ENCODE measurements at regions not wholly inside any gene's neighbourhood (a gene's known extent, or its start where the extent isn't known, plus 50 kb on each side); places are given as distances from the start of the nearest gene placed in this dataset.
"Not testable (repeated sequence)": the region's sequence is repeated elsewhere in the genome, so short reads cannot be mapped to it uniquely, and the experiment has no call there.

DNA sequence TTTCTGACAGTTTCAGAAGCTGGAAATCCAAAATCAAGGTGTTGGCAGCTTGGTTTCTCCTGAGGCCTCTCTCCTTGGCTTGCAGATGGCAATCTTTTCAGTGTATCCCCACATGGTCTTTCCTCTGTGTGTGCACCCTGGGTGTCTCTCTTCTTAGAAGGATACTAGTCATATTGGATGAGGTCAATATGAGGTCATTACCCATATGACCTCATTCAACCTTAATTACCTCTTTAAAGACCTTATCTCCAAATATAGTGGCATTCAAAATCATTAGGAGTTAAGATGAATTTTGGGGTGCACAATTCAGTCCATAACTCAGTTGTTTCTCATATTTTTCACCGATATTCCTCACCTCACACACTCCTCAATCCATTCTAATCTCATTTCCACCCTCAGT is 92.4 kb upstream of the TGM3 start:
- DNase-seq (ENCODE audit: low read depth in 2 of 2): no peak

DNA sequence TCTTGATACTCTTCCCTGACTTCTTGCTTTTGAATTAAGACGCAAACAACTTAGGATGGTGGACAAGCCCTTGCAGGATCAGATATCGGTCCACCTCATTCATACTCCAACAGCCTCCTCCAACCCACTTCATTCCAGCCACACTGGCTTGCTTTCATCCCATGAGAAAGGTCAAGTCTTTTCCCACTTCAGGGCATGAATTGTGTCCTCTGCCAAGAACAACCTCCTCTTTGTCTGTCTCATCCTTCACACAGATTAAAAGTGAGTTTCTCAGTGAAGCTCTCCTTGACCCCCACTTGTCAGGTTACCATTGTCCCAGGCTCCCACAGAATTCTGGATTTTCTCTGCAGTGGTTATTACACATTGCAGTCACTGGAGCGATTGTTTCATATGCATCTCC is 91.8 kb upstream of the TGM3 start:
- no peak for DNase-seq (ENCODE audit: low read depth in 2 of 2)

DNA sequence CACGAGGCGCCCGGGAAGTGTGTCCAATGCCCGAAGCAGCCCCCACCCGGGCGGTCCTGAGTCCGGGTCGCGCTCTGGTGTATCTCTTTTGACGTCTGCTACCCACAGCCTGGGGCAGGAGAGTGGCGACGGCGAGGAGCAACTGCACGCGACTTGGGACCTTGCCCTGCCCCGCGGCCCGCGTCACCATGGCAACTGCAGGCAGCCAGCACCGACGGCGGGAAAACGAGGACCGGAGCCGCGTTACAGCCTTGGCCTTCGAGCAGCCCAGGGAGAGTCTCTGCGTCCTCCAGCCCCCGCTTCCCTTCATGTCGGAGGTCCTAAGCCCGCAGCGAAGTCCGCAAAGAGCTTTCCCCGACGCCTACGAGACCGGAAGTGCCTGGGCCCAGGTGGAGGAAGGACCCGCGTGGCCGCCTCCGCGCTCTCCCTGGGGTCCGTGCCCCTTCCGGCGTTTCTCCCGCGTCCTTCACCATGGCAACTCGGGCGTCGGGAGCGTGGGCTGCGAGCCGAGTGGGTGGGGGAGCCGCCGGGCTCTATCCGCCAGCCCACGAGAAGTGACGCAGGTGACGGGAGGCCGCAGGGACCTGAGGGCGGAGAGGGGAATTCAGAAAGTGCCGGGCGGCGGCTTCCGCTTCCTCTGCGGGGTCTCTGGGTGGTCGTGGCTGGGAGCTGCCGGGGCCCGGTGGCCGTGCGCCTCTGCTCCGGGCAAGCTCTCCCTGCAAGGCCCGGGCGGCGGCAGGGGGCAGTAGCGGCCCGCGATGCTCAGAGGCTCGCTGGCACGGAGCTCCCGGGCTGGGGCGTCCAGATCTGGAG is 88.6 kb upstream of the TGM3 start:
- peak; percentile 71 to 76 for DNase-seq (ENCODE audit: low read depth in 2 of 2)

DNA sequence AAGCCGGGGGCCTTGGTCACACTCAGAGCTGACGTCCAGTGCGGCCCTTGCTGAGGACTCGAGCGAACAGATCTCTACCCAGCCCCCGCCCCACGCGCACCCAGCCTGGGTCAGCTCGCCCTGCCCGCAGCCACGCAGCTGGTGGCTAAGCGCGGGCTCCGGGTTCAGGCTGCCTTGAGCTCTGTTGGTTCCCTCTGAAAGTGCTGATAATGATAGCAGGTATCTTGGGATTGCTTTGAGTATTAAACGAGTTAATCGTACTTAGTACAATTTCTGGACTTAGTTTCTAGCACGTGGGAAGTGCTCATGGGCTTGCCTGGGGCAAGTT is 88.1 kb upstream of the TGM3 start:
- no peak for DNase-seq (ENCODE audit: low read depth in 2 of 2)

DNA sequence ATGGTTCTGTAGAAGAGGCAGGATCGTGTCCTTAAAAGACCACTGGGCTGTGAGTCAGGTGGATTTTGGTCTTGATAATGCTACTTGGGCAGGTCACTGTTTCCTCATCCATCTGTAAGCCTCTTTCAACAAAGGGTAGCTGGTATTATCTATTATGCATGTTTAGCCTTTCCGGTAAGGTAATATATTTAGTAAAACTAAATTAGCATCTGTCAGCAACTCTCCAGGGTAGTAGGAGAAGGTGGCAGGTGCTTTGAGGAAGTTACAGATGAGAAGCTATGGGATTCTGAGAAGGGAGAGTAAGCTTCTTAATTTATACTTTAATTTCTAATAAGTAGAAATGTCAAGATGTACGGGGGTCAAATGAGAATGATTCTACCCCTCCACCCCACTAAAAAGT is 86.9 kb upstream of the TGM3 start:
- no peak for DNase-seq (ENCODE audit: low read depth in 2 of 2)

DNA sequence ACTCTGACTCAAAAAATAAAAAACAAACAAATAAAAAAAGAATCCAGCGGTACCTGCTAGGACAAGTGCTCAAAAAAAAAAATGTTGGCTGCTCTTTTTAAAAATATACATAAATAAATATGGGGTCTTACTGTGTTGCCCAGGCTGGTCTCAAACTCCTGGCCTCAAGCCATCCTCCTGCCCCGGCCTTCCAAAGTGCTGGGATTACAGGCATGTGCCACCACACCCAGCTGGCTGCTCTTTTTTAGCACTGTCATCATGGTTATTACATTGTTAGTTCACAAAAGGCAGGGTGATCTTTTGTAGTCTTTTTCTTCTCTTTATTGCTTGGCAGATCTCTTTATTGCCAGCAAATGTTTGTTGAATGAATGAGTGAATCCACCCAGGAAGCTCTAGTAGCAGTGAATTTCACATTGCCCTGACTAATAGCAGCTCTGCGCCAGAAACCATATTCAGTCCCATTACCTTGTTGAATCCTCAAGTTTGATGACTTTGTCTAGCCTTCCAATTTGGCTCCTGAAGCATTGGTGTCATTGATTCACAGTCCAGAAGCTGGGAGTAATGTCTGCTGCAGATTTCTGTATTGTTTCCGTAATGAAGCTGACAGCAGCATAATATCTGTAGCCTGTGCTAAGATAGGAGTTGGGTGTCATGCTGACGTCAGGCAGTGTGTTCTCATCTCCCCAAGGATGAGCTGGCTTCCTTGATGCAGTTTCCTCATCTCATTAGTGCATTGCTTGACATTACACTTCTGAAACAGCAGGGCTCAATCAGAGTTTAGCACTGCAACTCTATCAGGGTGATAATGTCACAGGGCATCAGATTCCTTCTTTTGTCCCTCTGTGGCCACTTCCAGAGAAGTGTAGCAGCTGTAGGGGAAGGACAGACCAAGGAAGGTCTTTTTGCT is 84.9 kb upstream of the TGM3 start:
- DNase-seq (ENCODE audit: low read depth in 2 of 2): no peak

DNA sequence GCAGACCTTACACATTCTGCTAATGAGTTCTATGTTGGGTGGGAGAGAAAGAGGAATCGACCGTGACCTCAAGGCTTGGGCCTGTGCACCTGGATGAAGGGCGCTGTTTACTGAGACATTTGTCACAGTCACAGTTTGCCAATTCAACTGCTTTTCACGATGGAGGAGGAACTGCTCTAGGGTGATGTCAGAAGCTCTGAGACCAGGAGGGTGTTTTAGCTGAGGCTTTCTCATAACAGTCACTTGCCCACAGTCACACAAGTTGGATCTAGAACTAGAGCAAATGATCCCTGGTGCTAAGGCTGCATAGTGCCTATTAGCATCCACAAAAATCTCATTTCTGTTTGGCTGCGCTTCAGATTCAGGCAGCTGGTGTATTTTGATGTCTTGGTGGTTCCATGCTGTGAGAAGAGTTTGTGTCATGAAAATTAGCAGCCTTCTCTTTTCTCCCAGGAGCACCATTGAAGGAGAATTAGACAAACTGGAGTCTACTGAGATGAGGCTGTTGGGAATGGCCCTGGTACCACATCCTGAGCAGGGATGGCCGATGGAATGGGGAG is 83.3 kb upstream of the TGM3 start:
- DNase-seq (ENCODE audit: low read depth in 2 of 2): no peak

DNA sequence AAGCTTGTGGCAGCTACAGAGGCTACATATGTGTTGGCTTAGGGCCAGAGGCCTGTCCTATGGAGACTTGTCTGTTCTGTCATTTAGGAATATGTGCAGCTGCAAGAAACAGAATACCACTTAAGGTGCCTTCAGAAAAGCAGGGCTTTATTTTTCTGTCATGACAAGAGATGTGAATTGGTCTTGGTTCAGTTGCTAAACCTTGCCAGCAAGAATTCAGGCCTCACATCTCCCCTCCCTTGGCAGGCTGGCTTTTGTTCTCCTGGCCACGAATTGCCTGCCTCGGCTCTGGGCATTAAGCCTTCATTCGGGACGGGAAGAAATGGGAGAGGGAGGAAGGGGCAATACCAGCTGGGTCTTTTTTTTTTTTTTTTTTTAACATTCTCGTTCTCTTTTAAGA is 82.4 kb upstream of the TGM3 start:
- DNase-seq (ENCODE audit: low read depth in 2 of 2): no peak

DNA sequence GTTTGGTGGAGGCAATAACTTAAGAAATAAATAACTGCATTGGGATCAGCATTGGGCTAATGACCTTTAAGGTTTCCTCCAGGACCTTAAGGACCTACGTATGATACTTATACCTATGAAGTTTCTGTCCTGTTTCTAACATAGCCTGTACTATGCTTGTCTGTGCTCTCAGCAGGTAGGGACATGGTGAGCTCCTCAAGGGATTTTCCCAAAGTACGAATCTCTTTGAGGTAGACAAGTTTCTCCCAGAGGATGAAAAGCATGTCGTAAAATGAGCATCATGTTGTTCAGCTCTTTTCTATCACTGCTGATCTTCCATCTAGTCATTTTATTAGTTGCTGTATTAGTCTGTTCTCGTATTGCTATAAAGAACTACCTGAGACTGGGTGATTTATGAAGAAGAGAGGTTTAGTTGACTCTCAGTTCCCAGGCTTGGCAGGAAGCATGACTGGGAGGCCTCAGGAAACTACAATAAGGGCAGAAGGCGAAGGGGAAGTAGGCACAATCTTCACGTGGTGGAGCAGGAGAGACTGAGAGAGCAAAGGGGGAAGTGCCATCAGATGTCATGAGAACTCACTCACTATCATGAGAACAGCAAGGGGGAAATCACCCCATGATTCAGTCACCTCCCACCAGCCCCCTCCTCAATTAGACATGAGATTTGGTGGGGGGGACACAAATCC is 77.8 kb upstream of the TGM3 start:
- DNase-seq (ENCODE audit: low read depth in 2 of 2): peak in 1 of 2 donors; percentile 5

DNA sequence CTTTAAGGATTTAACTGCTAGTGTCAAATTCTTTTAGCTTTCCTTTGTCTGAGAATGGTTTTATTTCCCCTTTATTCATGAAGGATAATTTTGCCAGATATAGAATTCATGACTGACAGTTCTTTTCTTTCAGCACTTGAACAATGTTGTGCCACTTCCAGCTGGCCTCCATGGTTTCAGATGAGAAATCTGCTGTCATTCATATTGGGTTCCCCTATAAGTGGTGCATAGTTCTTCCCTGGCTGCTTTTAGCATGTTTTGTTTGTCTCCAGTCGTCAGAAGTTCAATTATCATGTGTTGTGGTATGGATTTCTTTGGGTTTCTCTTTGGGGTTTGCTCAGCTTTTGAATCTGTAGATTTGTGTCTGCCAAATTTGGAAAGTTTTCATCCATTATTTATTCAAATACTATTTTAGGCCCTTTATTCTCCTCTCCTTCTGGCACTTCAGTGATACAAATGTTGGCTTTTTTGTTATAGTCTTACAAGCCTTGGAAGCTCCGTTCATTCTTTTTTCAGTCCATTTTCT is 76.3 kb upstream of the TGM3 start:
- no peak for DNase-seq (ENCODE audit: low read depth in 2 of 2)

DNA sequence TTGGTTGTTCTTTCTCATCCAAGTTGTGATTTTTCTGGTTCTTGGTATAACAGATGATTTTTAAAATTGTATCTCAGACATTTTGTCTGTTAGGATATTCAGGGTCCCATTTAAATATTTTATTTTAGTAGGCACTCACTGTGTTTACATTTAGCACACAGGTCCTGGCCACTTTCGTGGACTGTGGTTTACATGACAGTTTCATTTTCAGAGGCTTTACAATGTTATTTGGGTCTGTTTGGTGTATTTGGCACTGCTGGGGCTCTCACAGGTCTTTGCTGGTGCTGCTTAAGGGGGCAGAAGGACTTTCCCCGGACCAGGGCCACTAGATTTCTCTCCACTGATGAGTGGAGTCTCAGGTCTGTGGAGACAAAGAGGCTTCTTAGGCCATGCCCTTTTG is 75.5 kb upstream of the TGM3 start:
- no peak for DNase-seq (ENCODE audit: low read depth in 2 of 2)

DNA sequence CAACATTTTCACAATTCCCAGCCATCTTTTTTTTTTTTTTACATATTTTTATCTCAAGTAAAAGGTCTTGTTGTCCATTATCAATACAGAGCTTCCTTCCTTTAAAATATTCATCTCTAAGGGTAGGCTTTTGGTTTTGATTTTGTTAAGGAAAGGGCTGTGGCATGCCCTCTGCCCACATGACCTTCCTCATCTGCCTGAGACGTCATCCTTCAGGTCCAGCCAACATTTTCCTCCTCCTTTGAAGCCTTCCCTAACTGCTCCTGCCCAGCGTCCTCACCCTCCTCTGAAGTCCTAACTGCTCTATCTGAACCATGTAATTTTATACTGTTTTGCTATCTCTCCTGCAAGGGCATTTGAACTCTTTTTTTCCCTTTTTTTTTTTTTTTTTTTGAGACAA is 73.9 kb upstream of the TGM3 start:
- no peak for DNase-seq (ENCODE audit: low read depth in 2 of 2)

DNA sequence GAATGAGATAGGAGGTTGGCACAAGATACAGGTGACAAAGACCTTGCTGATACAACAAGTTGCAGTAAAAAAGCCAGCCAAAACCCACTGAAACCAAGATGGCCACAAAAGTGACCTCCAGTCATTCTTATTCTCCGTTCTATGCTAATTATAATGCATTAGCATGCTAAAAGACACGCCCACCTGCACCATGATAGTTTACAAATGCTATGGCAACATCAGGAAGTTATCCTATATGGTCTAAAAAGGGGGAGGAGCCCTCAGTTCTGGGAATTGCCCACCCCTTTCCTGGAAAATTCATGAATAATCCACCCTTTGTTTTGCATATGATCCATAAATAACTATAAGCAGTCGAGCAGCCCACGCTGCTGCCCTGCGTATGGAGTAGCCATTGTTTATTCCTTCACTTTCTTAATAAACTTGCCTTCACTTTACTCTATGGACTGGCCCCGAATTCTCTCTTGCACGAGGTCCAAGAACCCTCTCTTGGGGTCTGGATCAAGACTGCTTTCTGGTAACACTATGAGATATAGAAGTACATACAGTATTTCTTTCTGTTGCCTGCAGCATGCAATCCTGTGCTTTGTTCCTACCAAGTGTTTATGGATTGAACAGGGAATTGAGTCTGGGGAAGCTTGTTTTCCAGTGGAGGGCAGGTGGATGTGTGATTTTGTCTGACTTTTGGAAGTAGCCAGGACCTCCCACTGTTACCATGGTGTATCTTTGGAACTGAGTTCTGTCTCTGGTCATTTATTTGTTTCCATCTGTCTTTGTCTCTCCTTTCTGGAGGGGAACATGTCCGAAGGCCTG is 72.0 kb upstream of the TGM3 start:
- DNase-seq (ENCODE audit: low read depth in 2 of 2): no peak

DNA sequence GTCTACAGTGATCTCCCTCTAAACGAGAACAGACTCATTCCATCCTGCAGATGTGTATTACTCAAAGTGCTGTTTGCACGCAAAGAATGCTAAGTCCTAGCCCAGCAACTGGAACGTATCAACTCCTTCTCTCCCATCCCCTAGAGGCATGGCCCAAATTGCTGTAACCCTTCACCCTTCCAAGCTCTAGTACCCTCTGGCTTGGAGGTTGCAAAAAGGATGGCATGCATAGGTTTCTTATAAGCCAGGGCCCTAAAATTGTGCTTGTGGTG is 71.5 kb upstream of the TGM3 start:
- DNase-seq (ENCODE audit: low read depth in 2 of 2): no peak

DNA sequence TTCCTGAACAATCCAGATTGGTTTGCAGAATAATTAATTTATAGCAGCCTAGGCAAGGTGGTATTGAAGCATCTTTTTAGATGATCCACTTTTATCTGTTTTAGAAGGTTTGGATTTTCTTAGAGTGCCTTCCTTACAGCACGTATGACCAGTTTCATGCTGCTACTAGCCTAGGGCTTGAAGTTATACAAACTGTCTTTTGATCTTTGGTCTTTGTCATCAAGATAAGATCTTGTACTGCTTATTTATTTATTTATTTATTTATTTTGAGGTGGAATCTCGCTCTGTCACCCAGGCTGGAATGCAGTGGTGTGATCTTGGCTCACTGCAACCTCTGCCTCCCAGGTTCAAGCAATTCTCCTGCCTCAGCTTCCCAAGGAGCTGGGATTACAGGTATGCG is 68.5 kb upstream of the TGM3 start:
- DNase-seq (ENCODE audit: low read depth in 2 of 2): not testable (repeated sequence)

DNA sequence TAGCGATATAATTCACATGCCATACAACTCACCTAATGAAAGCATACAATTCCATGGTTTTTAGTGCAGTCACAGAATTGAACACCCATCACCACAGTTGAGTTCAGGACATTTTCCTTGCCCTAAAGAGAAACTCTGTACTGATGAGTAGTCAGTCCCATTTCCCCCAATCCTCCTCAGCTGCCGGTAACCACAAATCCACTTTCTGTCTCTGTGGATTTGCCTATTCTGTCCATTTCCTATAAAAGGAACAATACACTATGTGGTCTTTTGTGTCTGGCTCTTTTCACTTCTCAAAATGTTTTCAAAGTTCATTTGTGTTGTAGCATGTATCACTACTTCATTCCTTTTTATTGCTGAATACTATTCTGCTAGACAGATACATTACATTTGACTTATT is 67.9 kb upstream of the TGM3 start:
- DNase-seq (ENCODE audit: low read depth in 2 of 2): no peak

DNA sequence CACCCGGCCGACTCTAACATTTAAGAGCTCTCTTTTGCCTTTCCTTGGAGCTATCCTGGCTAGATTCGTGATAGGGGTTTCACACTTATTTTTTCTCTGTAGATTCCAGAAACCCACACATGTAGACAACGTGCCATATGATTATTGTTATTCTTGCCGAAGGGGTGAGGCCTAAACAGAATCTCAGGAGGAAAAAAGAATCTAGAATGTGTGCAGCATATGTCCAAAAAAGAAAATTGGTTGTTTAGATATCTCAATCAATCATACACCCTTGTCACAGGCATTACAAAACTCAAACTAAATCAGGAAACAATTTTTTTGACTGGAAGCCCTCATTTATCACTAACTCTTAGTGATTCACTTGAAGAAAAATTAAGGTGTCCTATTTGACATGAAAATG is 66.9 kb upstream of the TGM3 start:
- DNase-seq (ENCODE audit: low read depth in 2 of 2): no peak

DNA sequence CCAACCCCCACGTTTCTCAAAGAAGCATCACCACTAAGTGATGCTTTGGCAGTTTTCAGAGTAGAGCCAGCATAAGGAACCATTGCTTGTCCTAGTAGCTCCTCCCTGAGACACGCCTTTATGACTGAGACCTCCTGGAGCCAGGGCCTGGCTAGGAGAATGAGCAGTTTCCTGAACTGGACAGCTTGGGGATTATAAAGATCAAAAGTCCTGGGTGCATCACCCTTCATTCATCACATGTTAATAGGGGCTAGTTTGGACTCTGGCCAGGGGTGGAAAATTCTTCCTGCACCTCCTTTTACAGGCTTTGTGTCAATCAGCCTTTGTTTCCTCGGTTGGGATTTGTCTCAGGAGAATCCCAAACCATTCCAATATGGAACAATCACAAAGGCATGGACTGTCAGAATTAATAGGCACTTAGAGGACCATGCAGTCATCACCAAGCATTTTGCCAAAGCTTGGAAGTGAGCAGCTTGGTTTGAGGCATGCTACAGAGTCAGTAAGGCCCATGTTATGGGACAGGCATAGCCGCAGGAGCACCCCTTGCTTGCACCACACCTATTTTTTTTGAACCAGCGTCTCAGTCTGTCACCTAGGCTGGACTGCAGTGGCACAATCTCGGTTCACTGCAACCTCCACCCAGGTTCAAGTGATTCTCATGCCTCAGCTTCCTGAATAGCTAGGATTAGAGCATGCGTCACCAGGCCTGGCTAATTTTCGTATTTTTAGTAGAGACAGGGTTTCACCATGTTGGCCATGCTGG is 64.9 kb upstream of the TGM3 start:
- no peak for DNase-seq (ENCODE audit: low read depth in 2 of 2)

DNA sequence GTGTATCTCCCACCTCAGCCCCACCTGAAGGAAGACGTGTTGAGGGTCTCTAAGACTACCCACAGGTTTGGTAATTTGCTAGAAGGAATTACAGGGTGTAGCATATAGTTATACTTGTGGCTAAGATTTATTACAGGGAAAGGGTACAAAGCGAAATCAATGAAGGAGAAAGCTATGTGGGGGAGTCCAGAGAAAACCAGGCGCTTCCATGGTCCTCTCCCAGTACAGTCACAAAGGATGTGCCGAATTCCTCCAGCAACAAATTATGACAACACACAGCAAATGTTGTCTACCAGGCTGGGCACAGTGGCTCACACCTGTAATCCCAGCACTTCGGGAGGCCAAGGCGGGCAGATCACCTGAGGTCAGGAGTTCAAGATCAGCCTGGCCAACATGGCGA is 64.1 kb upstream of the TGM3 start:
- no peak for DNase-seq (ENCODE audit: low read depth in 2 of 2)

DNA sequence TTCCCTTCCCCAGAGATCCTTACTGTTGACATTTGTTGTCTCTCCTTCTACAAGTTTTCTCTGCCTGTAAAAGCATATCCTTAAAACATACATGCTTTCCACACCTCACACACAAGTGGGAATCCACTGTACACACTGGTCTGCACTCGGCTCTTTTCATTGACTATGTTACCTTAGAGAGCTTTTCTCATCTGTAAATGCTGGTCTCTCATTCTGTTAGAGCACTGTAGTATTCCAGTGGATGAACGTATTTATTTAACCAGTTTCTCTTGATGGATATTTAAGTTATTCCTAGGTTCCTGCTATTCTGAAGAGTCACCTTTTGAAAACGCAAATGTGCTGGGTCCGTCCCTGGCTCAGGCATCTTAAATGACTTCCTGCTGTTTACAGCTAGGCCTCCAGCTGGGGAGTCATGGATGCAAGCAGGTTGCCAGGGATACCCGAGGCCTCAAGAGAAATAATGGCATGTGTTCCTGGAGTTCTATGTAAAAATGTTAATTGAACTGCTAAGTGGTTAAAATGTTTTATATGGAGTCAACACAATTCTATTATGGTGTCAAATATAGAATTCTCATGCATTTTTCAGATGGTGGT is 61.1 kb upstream of the TGM3 start:
- DNase-seq (ENCODE audit: low read depth in 2 of 2): no peak

Measured in stimulated activated CD4-positive, alpha-beta T cell treated with anti-CD3 and anti-CD28 coated beads, Interleukin-1b, Interleukin-23, amount 100 ng/mL, for 4 hours (primary cell).